Retinal pigment epithelial cell (primary cell): ENCODE measurements at regions not wholly inside any gene's neighbourhood (a gene's known extent, or its start where the extent isn't known, plus 50 kb on each side); places are given as distances from the start of the nearest gene placed in this dataset.

Experiments
- DNase-seq: peaks from one replicate; pipeline ENCODE4 v3.0.0-alpha.2; 2010; ENCODE audit warnings: low read depth
- H3K4me3 ChIP-seq: 2 replicates; pipeline ENCODE4 v1.5.1; 2011; ENCODE audit warnings: mild to moderate bottlenecking, low read length, control low read depth, moderate library complexity
- CTCF ChIP-seq: conservative IDR thresholded peaks from 2 replicates; pipeline ENCODE4 v1.5.1; 2011; ENCODE audit warnings: low read depth, low read length, control low read depth, inconsistent platforms

GRCh38 chr18:78671551-78671950 is 308.1 kb upstream of the SALL3 start:
- H3K4me3 ChIP-seq, result no peak overlapping the region
- DNase-seq, result no peak
- TF ChIP-seq CTCF, result no peak

GRCh38 chr18:78672862-78673446 is 306.7 kb upstream of the SALL3 start:
- H3K4me3 ChIP-seq, result no peak overlapping the region
- no peak for DNase-seq
- no peak for TF ChIP-seq CTCF

GRCh38 chr18:78673516-78674321 is 305.9 kb upstream of the SALL3 start:
- DNase-seq, result no peak
- TF ChIP-seq CTCF, result no peak
- no peak overlapping the region for H3K4me3 ChIP-seq

GRCh38 chr18:78675231-78675630 is 304.4 kb upstream of the SALL3 start:
- H3K4me3 ChIP-seq, result no peak overlapping the region
- no peak for DNase-seq
- no peak for TF ChIP-seq CTCF

- no peak for TF ChIP-seq CTCF
- no peak for DNase-seq
- H3K4me3 ChIP-seq, result no peak overlapping the region
Observed at GRCh38 chr18:78676622-78677482, 302.8 kb upstream of the SALL3 start.

GRCh38 chr18:78677483-78678317 is 301.9 kb upstream of the SALL3 start:
- no peak for TF ChIP-seq CTCF
- H3K4me3 ChIP-seq, result no peak overlapping the region
- no peak for DNase-seq
